Heart right ventricle (tissue), 16 donors: ENCODE measurements at regions not wholly inside any gene's neighbourhood (a gene's known extent, or its start where the extent isn't known, plus 50 kb on each side); places are given as distances from the start of the nearest gene placed in this dataset.
A peak's percentile ranks its signal among the peaks of the same experiment; 100 is the strongest.

Source experiments
- ATAC-seq, 8 donors: fragments of 200-7000 bp; cut with Tn5 transposase; one replicate each; pipeline ENCODE4 v1.9.1; 2020; ENCODE audit warnings: mild to moderate bottlenecking in 8 of 8, moderate library complexity in 8 of 8, moderate number of reproducible peaks in 1 of 8
- DNase-seq, 2 donors: peaks; one replicate each; pipeline ENCODE4 v3.0.0-alpha.2; 2020
- H3K27ac ChIP-seq, 10 donors: fragments of 200-600 bp; sonication (generic) in 2 of 10; one replicate each; pipeline versions ENCODE4 v1.5.0 to v1.8.0; 2020 to 2022; ENCODE audit warnings: mild to moderate bottlenecking in 3 of 10
- H3K27me3 ChIP-seq, 7 donors: fragments of 200-600 bp; one replicate each; pipeline ENCODE4 v1.8.0; 2021 to 2022; ENCODE audit warnings: mild to moderate bottlenecking in 2 of 7
- H3K36me3 ChIP-seq, 9 donors: fragments of 200-600 bp; sonication (generic) in 1 of 9; one replicate each; pipeline versions ENCODE4 v1.5.0 to v1.8.0; 2020 to 2022; ENCODE audit warnings: mild to moderate bottlenecking in 2 of 9
- H3K4me1 ChIP-seq, 9 donors: fragments of 200-600 bp; sonication (generic) in 1 of 9; one replicate each; pipeline versions ENCODE4 v1.5.0 to v1.8.0; 2020 to 2022; ENCODE audit warnings: mild to moderate bottlenecking in 4 of 9
- H3K4me3 ChIP-seq, 10 donors: fragments of 200-600 bp; sonication (generic) in 2 of 10; one replicate each; pipeline versions ENCODE4 v1.5.0 to v1.8.0; 2020 to 2022; ENCODE audit warnings: mild to moderate bottlenecking in 7 of 10, moderate library complexity in 2 of 10
- H3K9me3 ChIP-seq, 11 donors: fragments of 200-600 bp in 10 of 11; sonication (generic) in 2 of 11; one replicate each; pipeline versions ENCODE4 v1.5.0 to v1.8.0; 2013 to 2022; ENCODE audit warnings: mild to moderate bottlenecking in 2 of 11, control low read depth in 1 of 11, moderate library complexity in 1 of 11
- WGBS, 2 donors: extraction: QIAGEN DNeasy Blood & Tissue Kit; methylation state at CpG; one replicate each; pipeline ENCODE4 v1.1.7; 2013; ENCODE audit warnings: inconsistent platforms in 1 of 2; 5-methylcytosine and 5-hydroxymethylcytosine counted together
- intact Hi-C, 10 donors: fragments of 100-400 bp; cut with DNase I; formaldehyde crosslinking; loops; one replicate each; pipeline versions ENCODE4 v1.11.1 to v1.14.2; 2022
- microRNA-seq, 2 donors: library from miRNA; unstranded; fragments of <30 nt; microRNA quantifications; one replicate each; pipeline ENCODE4 v1.2.0, GENCODE V29; 2021
- TF ChIP-seq, protein P1 (sequence below), 9 donors: fragments of 200-600 bp; sonication (generic) in 2 of 9; IDR thresholded peaks; one replicate each; pipeline versions ENCODE4 v1.5.0 to v1.8.0; 2021 to 2022; ENCODE audit warnings: antibody characterized with exemption in 9 of 9, mild to moderate bottlenecking in 5 of 9, moderate library complexity in 1 of 9
- donor health status: Arrhythmogenic right ventricular cardiomyopathy.
- donor health status: ischemic (EF 13 %, LVEDD 7.1; RV severe dilation, severe dysfunction).
- donor health status: healthy with polysubstance abuse.
- donor health status: DM: no; HTN: yes; CAD: no.
- donor health status: DM: no; HTN: no; CAD: no.
- donor health status: ischemic (EF 25% LVEDD 6.9; RV normal size, moderate dysfunction).
- donor health status: ischemic (EF 25% LVEDD 5.7; RV mildly dilated, moderate dysfunction).
- donor health status: healthy.
- donor health status: DM: yes; HTN: yes; CAD: no.
- donor health status: Ischemic cardiomyopathy.
- donor health status: ischemic (EF 35%, LVEDD 5.7; RV mildly dilated, moderate dysfunction).
- donor health status: nonischemic (EF 11% LVEDD 7.7; RV severe dilation, severe dysfunction).
- donor health status: DM: yes; HTN: yes; CAD: no.
- donor health status: PGD.
- donor health status: ischemic (EF 29% LVEDD 5.4; RV normal size, mild dysfunction).
- donor health status: nonischemic (EF 23%, LVEDD 6.1; RV moderate dilation, normal function).

DNA sequence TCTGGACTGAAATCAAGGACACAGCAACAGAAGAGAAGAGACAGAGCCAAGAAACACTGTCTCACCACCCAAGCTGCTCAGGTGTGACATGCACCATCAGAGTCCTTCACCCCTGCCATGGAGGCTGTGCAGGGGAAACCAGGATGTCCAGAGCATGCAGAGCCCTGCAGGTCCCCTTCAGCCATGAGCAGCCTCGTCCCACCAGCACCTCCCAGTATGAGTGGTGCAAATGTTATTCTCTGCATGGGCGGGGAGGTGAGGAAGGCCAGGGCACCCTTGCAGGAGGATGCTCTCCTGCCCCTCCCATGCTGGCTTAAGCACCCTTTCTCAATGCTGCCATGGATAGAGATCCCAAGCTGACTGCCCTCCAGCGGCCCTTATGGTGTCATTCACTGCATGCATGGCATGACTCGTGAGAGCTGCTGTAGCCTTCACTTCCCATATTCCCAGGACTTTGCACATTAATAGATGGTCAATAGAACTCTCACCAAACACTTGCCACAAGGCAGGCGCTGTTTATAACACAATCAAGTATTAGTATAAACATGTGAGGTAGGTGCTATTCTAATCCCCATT is 171.0 kb downstream of the ANAPC1 start:
- Histone ChIP-seq H3K4me3 (no peak overlapping the region), H3K27me3 (no peaks in the 10 kb centered on the region), H3K36me3 (no peaks in the 10 kb centered on the region), H3K27ac (no peak overlapping the region), H3K4me1 (peaks cover 0 to 11% (median 8%) of the 10 kb centered on the region in 9 donors), H3K9me3 (peaks cover 0 to 6% (median 0%) of the 10 kb centered on the region in 11 donors)
- intact Hi-C loops: no loop called here
- DNase-seq (no peak), ATAC-seq (no peak)
- WGBS, 2 donors: 93 to 96% methylated on average over 5 of the region's 5 CpGs
- TF ChIP-seq, protein P1, sequence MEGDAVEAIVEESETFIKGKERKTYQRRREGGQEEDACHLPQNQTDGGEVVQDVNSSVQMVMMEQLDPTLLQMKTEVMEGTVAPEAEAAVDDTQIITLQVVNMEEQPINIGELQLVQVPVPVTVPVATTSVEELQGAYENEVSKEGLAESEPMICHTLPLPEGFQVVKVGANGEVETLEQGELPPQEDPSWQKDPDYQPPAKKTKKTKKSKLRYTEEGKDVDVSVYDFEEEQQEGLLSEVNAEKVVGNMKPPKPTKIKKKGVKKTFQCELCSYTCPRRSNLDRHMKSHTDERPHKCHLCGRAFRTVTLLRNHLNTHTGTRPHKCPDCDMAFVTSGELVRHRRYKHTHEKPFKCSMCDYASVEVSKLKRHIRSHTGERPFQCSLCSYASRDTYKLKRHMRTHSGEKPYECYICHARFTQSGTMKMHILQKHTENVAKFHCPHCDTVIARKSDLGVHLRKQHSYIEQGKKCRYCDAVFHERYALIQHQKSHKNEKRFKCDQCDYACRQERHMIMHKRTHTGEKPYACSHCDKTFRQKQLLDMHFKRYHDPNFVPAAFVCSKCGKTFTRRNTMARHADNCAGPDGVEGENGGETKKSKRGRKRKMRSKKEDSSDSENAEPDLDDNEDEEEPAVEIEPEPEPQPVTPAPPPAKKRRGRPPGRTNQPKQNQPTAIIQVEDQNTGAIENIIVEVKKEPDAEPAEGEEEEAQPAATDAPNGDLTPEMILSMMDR (IDR thresholded peaks at IDR 0.05): no peak

DNA sequence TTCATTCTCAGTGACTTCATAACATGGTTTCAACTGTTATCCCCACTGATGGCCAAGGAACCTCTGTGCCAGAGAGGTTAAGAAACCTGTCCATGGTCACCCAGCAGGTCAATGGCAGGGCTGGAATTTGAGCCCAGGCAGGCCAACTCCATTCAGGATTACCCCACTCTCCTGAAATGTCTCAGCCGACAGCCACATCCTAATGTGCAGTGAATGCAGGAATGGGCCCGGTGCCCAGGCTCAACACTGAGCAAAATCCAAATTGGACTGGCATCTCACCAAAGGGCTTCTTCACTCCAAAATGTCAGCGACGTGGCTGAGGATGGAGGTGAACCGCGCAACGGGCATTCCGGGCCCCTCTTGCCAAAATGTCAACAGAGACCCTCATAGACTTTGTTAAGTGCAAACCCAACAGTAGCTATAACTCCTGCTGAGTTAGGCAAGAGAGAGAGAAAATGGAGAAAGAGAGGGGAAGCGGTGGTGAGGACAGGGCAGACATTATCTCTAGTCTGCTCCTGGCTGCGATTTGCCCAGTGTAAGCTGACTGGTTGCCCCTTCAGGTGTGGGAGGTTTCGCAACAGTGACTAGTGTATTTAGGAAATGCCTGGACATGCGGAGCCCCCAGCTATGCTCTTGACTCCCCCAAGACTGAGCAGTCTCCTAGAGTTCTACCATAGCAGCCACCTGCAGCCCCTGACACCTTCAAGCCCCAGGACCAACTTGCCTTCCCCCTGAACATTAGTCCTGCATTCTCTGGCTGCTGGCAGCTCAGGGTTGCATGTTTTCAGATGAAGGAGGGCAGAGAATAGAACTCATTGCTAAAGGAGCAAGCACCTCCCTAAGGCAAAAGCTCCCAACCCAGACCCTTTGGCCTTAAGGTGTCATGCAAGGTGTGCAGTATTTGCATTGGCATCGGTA is 167.7 kb downstream of the ANAPC1 start:
- WGBS, 2 donors: 71 to 74% methylated on average over 13 of the region's 13 CpGs
- DNase-seq (peak in 1 of 2 donors; percentile 21), ATAC-seq (peak in 4 of 8 donors; percentile 31 to 66 (median 44))
- TF ChIP-seq, protein P1 (IDR thresholded peaks at IDR 0.05): no peak
- Histone ChIP-seq H3K4me3 (no peak overlapping the region), H3K36me3 (no peaks in the 10 kb centered on the region), H3K27ac (no peak overlapping the region), H3K9me3 (peaks cover 0 to 6% (median 0%) of the 10 kb centered on the region in 11 donors), H3K27me3 (no peaks in the 10 kb centered on the region), H3K4me1 (peaks cover 0 to 7% (median 0%) of the 10 kb centered on the region in 9 donors)
- intact Hi-C loops: no loop called here

DNA sequence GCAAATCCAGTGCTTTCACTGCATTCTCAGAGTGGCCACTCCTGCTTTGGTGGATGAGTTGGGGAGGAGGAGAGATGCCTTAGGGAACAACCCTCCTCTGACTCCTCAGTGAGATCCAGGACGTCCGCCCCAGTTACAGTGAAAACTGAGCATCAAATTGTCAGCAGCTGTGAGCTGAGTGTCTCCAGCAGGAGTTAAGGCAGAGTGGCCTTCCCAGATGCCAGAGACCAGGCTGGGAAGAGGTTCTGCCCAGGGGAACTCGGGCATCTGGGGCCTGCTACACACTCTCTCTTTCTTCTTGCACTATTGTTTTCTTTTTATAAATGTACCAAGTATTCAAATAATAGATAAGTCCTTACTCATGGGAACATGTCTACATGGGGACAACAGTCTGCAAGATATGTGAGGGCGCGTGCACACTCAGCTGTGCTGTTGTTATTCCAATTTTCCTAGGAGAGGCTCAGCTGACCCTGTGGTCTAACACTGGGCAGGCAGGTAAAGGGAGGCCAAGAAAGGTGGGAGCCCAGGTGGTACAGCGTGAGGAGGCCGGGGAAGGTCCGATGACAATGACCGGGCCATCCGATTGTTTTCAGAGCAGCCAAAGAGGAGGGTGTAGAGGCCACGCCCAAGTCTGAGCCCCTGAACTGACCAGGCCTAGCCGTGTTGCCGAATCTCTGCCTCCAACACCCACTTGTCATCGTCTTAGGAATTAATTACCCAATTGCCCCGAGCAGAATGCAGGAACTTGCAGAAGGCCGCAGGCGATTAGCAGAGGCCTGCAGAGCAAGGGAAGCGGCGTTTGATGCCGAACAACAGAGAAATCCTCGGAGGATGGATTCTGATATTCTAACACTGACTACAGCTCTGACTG is 166.9 kb downstream of the ANAPC1 start:
- H3K4me3 ChIP-seq: no peak overlapping the region
- intact Hi-C loops: no loop called here
- peaks cover 0 to 2% (median 0%) of the 10 kb centered on the region in 11 donors for H3K9me3 ChIP-seq
- no peak overlapping the region for H3K27ac ChIP-seq
- no peaks in the 10 kb centered on the region for H3K36me3 ChIP-seq
- ATAC-seq (peak in 1 of 8 donors; percentile 13), DNase-seq (no peak)
- H3K4me1 ChIP-seq: peaks cover 0 to 7% (median 0%) of the 10 kb centered on the region in 9 donors
- 90 to 92% methylated on average over 21 of the region's 21 CpGs for WGBS, 2 donors
- no peaks in the 10 kb centered on the region for H3K27me3 ChIP-seq
- TF ChIP-seq, protein P1 (IDR thresholded peaks at IDR 0.05): no peak

Small RNA genes lying in the stretch of these regions (microRNA-seq; reads per million reads assigned to microRNA genes)
- 0 reads per million in 2 donors for gene MIR4435-2
